NCI-H446 (cell line): ENCODE measurements at regions not wholly inside any gene's neighbourhood (a gene's known extent, or its start where the extent isn't known, plus 50 kb on each side); places are given as distances from the start of the nearest gene placed in this dataset.

Source experiments
- DNase-seq, 2 experiments: peaks; one replicate each; lab custom pipeline; 2025; lab: John Stamatoyannopoulos, UW

- no peak for DNase-seq
These were observed 70.5 kb upstream of the STXBP5 start for GRCh38 chr6:147133669-147134068.

GRCh38 chr6:147135211-147135681 is 69.0 kb upstream of the STXBP5 start:
- DNase-seq = no peak

GRCh38 chr6:147136057-147136456 is 68.2 kb upstream of the STXBP5 start:
- DNase-seq = no peak

- DNase-seq = no peak
These were observed 66.2 kb upstream of the STXBP5 start for GRCh38 chr6:147137986-147138385.

- no peak for DNase-seq
These were observed 65.4 kb upstream of the STXBP5 start for GRCh38 chr6:147138835-147139234.

- DNase-seq = no peak
These were observed 62.4 kb upstream of the STXBP5 start for GRCh38 chr6:147141711-147142308.

GRCh38 chr6:147142684-147143245 is 61.5 kb upstream of the STXBP5 start:
- DNase-seq = no peak

- no peak for DNase-seq
These were observed 55.1 kb upstream of the STXBP5 start for GRCh38 chr6:147149092-147149491.

- no peak for DNase-seq
These were observed 54.4 kb upstream of the STXBP5 start for GRCh38 chr6:147149826-147150225.

- DNase-seq = no peak
These were observed 53.9 kb upstream of the STXBP5 start for GRCh38 chr6:147150293-147150692.
